ENCODE measurements at regions not wholly inside any gene's neighbourhood (a gene's known extent, or its start where the extent isn't known, plus 50 kb on each side); places are given as distances from the start of the nearest gene placed in this dataset.

DNA sequence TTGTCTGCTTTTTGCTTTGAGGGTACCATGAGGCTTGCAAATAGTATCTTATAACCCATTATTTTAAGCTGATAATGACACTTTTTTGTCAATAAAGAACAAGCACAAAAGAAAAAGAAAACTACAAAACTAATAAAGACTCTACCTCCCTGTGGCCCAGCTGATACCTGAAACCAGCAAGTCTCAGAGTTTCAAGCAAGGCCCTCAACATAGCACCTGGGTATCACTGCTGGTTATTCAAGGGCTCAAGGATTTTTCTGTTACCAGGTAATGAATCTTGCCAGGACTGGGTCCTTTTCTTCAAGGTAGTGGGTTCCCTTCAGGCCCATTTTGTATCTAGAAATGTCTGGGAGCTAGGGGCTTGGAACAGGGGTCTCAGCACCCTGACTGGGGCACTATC is 281.6 kb upstream of the C11orf87 start:
- TF ChIP-seq CTCF (IDR thresholded peaks at IDR 0.05; ENCODE audit: extremely low read depth, insufficient read depth, missing control alignments) = no peak
- in situ Hi-C loops (cut with MboI; ENCODE audit: low pct_unique_long_range_greater_than_20kb, low sequenced_read_pairs, unreplicated experiment) = no loop called here
- DNase-seq (ENCODE audit: low spot score) = no peak

DNA sequence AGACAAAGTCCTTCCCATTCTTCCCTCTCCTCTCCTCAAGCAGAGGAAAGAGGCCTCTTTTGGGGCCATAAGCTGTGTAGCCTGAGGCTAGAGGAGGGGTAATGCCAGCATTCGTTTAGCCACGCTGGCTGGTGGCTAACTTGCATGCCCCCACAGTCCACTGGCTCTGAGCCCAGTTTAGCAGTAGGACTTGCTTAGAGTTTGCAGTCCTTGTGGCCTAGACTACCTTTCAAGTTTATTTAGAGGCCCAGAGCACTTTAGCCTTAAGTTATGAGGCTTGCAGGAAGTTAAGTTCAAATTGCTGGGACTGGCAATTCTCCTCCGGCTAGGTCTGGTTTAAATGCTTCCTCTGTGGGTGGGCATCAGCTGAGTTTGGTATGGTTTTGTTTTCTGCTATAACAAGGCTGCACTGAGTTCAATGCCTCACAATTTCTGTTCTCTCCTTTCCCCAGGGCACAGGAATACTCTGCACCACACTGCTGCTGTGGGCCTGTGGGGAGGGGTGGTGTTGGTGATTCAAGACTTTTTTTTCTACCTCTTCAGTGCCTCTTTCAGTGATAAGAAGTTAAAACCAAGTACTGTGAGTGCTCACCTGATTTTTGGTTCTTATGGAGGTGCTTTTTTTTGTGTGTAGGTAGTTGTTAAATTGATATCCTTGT is 281.0 kb upstream of the C11orf87 start:
- TF ChIP-seq CTCF (IDR thresholded peaks at IDR 0.05; ENCODE audit: extremely low read depth, insufficient read depth, missing control alignments) = no peak
- in situ Hi-C loops (cut with MboI; ENCODE audit: low pct_unique_long_range_greater_than_20kb, low sequenced_read_pairs, unreplicated experiment) = no loop called here
- DNase-seq (ENCODE audit: low spot score) = no peak

GRCh38 chr11:109145287-109145686 is 276.7 kb upstream of the C11orf87 start:
- in situ Hi-C loops (cut with MboI; ENCODE audit: low pct_unique_long_range_greater_than_20kb, low sequenced_read_pairs, unreplicated experiment) = no loop called here
- DNase-seq (ENCODE audit: low spot score) = no peak
- TF ChIP-seq CTCF (IDR thresholded peaks at IDR 0.05; ENCODE audit: extremely low read depth, insufficient read depth, missing control alignments) = no peak

DNA sequence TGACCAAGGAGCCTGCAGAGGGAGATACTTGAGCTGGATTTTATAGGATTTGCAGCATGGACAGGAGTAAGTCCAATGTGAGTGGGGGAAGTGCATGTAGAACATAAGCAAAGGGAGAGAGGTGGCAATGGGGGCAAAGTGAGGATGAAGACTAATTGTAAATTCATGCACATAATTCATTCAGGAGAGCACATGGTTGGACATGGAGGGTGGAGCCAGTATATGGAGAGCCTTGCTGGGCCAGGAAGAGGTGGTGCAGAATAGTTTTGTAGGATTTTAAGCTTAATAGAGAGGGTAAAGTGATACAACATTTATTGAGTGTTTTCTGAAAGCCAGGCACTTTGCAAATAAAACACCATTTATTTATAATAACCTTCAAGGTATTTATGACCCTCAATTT is 274.3 kb upstream of the C11orf87 start:
- no peak for TF ChIP-seq CTCF (IDR thresholded peaks at IDR 0.05; ENCODE audit: extremely low read depth, insufficient read depth, missing control alignments)
- in situ Hi-C loops (cut with MboI; ENCODE audit: low pct_unique_long_range_greater_than_20kb, low sequenced_read_pairs, unreplicated experiment) = no loop called here
- DNase-seq (ENCODE audit: low spot score) = no peak

GRCh38 chr11:109148669-109149068 is 273.3 kb upstream of the C11orf87 start:
- in situ Hi-C loops (cut with MboI; ENCODE audit: low pct_unique_long_range_greater_than_20kb, low sequenced_read_pairs, unreplicated experiment) = no loop called here
- no peak for TF ChIP-seq CTCF (IDR thresholded peaks at IDR 0.05; ENCODE audit: extremely low read depth, insufficient read depth, missing control alignments)
- no peak for DNase-seq (ENCODE audit: low spot score)

DNA sequence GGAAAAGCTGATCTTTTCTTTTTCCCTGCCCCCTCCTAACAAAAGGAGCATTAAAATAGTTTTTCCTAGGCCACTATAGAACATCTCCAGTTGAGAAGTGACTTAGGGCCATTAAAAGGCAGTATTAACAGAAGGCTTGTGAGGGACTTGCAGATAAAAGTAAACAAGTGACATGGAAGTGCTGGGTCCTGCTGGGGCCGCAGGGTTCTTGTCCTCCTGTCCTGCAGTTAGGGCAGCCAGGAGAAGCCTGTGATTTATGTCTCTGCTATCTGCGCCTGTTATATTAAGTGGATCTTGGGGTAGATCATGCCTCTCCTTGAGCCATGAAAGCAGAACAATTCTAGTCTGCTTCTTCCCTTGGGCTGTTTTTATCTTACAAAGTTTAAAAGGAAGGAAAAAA is 271.4 kb upstream of the C11orf87 start:
- in situ Hi-C loops (cut with MboI; ENCODE audit: low pct_unique_long_range_greater_than_20kb, low sequenced_read_pairs, unreplicated experiment) = no loop called here
- no peak for TF ChIP-seq CTCF (IDR thresholded peaks at IDR 0.05; ENCODE audit: extremely low read depth, insufficient read depth, missing control alignments)
- DNase-seq (ENCODE audit: low spot score) = no peak
